DMS114 treated with DMSO at 0.1 percent for 48 hours (cell line): ENCODE measurements at regions not wholly inside any gene's neighbourhood (a gene's known extent, or its start where the extent isn't known, plus 50 kb on each side); places are given as distances from the start of the nearest gene placed in this dataset.

Experiments used
- DNase-seq: peaks from one replicate; lab custom pipeline; 2025; ENCODE audit not compliant: unreplicated experiment; lab: John Stamatoyannopoulos, UW

DNA sequence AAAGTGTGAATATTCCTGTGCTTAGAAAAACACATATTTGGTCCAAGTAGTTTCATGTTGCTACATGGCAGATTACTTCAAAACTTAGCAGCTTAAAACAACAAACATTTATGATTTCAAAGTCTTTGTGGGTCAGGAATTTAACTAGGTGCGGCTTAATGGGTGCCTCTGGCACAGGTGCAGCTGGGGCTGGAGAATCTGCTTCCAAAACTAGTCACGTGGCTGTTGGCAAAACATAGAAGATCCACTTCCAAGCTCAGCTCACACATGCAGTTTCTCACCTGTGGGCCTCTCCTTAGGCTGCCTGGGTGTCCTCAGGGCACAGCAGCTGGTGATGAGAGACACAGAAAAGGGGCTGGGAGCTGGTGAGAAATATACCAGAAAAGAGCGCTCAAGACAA, 263.4 kb downstream of the TTLL7 start:
- no peak for DNase-seq

DNA sequence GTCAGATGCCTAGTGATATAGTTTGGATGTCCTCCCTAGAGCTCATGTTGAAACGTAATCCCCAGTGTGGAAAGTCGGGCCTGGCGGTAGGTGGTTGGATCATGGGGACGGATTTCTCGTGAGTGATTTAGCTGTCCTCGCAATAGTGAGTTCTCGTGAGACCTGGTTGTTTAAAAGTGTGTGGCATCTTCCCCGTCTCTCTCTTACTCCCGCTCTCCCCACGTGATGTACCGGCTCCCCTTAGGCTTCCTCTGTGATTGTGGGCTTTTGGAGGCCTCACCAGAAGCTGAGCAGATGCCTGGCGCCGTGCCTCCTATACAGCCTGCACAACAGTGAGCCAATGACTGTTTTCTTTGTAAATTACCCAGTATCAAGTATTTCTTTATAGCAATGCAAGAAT, 264.5 kb downstream of the TTLL7 start:
- no peak for DNase-seq

DNA sequence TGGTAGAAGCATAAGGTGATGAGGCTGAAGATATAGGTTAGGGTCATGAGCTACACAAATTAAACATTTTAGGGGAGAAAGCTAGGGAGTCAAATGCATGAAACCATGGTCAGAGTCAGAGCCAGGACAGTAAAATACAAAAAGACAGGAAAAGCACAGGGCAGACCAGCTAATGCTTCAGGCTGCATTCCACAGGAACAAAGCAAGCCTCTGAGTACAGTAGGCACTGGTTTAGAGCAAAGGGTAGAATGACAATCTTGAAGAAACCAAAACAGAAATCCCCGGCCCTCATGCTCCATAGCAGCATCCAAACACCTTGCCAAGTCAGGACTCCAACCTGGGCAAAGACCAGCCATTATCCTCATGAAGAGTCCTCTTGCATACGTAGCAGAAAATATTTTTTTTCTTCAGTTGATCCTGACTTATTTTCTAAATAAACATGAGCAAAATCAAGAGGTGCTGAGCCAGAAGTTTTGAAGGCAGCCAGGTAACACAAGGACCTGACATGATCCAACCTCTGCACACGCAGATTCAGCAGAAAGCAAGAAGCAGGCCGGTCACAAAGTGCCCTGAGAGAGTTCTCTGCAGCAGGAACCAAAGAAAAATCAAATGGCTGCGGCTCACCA, 273.1 kb downstream of the TTLL7 start:
- DNase-seq = no peak

DNA sequence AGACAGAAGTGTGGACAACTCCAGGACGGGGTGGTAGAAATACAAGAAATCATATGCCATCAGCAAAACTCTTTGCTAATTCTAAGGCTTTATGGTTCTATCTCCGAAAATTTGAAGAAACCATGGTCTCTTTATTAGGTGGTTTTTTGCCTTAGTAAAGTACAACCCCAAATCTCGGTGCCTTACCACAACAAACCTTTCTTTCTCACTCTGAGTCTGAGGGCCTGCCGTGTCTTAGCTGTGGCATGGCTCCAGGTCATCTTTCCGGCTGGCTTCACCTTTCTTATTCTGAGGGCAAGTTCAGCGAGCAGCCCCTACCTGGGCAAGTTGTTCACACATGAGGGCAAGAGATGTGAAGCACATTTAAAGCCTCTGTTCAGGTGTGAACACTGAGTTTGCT, 280.6 kb downstream of the TTLL7 start:
- no peak for DNase-seq

DNA sequence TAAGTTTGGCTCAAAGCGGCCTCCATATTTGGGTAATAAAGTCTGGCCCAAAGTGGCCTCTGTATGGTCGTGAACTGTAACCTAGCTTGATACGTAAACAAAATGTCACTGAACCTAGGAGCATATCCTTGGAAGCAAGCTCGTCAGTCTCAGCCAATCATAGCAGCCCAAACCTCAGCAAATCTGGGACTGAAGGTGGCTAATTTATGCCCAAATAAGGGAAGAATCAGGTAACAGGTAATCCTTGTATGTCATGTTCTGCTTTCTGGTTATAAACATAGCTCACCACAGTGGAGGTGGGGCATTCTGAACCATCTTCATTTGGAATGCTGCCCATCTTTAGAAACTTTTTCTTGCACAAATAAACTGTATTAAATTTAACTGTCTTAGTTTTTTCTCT, 281.1 kb downstream of the TTLL7 start:
- DNase-seq = no peak

DNA sequence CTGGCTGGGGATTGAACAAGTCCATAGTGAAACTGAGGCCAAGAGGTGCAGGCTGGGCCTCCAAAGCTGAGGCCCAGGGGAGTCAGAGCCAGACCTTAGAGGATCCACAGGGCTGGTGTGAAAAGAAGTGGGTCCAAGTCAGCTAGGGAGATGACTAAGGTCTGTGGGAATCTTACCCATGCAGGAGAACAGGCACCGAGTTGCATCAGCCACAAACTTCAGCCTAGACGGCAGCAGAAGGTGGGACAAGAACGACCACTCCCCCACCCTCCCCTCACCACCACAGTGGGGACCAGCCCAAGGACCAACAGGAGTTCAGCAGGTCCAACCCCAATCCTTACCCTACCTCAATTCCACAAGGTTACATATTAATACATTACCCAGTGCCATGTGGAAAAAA, 282.3 kb downstream of the TTLL7 start:
- no peak for DNase-seq

DNA sequence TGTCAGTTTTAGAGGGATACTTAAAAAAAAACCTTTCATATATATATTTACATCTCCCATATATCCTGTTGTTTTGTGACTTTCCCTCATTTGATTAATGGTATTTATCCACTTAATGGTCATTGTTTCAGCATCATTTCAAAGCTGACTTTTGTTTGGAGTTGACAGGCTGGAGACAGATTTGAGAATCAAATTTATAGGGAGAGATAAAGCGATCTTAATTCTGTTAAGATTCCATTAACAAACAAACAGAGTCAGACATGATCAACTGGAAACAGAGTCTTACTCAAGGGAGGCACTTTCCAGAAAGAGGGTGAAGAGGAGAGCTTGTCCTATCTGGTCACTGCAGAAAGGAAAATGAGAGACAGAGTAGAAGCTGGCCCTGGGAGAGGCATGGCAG, 283.4 kb downstream of the TTLL7 start:
- DNase-seq = no peak

DNA sequence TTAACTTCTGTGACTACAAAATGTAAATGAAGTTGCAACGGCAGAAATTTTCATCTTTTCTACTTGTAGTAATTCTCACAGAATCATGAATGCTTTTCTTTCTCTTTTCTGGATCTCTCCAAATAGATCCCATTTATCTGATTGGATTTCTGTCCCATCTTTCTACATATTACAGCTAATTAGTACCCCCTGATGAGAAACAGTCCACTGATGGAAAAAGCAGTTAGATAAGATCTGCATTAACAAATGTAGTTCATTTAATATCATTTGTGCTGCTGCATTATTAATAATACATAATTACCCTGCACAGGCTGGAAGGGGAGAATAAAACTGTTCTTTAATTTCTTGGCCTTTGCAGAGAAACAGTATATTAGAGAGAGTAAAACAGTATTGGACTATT, 289.3 kb downstream of the TTLL7 start:
- DNase-seq = no peak

DNA sequence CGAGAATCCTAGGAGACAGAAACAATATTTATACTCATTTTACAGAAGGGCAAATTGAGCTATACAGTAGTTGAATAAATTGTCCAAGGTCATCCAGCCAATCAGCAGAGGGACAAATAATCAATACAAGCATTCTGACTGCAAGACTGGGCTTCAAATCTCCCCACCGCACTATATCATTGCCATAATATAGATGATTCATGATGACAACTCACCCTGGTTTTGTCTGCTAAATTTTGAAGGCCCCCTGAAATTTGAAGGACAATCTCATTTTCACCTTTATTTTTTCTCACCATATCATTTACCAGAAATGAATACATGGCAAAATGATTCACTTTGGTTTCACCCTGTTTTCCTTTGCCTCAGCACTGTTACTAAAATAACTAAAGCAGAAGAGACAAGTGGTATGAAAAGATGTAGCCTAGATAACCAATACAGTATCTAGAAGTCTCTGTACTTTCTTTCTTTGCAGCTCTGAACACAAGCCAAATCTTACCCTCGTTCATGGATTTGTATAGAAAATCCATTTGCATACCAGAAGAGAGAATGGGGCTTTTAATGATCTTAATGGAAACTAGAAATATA, 292.5 kb downstream of the TTLL7 start:
- DNase-seq = no peak

DNA sequence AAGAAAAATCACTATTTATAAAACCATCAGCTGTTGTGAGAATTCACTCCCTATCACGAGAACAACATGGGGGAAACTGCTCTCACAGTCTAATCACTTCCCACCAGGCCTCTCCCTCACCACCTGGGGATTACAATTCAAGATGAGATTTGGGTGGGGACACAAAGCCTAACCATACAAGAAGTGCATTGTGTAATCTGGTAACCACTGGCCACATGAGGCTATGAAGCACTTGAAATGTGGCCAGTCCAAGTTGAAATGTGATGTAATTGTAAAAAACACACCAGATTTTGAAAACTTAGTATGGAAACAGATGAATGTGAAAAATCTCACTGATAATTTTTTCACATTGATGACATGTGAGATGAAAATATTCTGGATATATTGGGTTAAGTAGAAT, 293.8 kb downstream of the TTLL7 start:
- no peak for DNase-seq

DNA sequence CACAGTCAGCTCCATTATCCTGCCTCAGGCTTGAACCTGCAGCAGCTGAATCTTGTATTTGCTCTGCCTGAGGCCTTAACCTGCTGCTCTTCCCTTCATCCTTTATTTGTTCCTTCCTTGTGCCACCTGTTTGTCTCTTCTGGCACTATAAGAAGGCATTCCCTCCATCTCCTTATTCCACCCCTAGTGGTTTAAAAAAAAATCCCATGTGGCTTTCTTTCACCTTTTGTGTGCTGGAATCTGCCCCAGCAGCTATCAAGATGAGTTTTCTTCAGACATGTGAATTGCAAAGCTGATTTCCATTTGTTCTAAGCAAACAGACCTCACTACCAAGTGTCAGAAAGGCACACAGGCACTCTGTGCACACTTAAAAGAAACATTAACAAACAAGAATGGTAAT, 294.6 kb downstream of the TTLL7 start:
- DNase-seq = no peak

DNA sequence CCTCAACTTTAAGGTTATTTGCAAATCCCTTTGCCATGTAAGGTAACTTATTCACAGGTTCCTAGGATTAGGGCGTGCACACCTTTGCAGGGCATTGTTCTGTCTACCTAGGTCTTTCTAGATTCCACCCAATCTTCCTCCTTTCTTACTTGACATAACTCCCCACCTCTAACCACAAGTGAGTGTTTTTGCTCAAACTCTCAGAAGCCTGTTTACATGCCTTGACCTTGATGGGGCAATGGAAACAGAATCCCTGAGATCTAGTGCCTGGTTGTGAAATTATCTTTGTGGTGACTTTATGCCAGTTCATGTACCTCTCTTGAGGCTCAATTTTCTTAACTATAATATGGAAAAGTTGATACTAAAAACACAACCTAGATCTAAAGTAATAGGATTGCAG, 296.6 kb downstream of the TTLL7 start:
- no peak for DNase-seq

DNA sequence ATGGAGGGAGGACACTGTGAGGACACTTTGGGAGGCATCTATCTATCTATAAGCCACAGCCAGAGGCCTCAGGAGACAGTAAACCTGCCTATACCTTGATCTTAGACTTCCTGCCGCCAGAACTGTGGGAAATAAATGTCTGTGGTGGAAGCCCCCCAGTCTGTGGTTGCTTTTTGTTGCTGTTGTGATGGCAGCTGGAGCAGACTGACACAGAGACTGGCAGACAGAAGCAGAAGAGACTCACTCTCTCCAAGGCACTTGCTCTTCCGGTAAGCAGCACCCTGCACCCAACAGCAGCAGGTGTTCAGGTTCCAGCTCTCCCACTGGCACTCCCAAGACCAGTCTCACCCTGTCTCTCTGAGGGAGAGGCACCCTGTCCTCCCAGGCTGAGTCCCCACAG, 297.6 kb downstream of the TTLL7 start:
- no peak for DNase-seq

DNA sequence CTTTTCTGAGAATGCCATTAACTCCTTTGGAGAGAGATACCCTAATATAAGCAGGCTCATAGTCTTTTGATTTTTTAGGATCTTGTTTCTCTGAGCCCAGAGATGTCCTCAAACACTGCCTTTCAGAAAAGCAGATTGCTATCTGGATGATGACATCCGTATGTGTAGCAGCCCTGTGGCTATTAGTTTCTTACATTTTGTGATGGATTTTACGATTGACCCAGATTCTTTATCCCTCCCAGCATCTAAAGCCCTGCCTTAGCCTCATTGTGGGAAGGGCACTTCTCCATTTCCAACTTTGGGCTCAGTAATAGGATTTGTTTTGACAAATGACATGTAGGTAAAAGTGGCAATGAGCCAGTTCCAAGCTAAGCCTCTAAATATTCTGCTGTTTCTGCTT, 300.3 kb downstream of the TTLL7 start:
- DNase-seq = no peak

DNA sequence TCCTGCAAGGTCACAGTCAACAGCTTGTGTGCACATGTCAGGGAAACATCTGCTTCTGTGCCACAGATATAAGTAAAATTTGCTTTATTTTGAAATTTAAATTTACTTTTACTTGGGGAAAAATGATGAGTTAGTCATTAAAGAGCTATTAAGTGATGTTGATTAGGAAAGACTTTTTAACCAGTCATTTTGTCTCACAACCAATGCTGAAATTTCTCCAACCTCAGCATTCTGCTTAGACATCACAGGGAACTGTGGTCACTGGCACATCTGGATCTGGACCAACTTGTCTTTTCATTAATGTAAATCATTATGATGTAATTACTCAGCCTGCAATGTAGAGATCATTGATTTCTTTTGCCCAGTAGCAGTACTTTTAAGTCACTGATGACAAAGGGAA, 301.0 kb downstream of the TTLL7 start:
- DNase-seq = no peak

DNA sequence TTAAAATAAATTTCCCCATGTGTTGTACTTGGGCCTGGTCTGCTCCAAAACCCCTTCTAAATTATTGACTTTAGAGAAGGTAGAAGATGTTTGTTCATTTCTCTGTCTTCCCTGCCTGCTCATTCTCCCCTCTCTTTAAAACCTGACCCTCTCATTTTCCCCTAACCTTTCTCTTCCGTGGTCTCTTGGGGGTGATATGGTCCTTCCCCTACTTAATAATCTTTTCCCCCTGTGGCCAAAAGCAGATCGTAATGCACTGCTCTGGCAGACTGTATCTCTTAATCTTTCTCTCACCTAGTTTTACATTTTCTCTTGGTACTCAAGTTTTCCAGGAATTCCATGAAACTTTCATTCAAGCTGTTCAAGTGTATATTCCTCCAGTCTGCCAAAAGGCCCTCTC, 301.7 kb downstream of the TTLL7 start:
- DNase-seq = no peak

DNA sequence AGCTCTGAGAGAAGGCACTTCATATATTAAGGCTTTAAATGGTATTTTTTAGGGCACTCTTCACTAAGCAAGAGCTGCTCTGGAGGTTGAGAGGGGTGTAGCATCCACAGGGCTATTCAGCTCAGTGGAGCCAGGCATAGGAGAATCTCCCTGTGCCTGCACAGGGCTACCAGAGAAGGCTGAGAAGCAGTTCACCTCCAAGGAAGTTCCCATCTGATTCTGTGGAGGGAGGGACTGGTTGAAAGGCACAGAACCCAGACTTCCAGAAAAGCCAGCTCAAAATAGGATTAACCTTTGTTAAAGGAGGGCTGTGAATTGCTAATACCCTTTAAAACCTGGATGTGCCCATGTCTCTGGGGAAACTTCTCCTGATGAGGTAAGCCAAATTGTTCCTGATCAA, 304.5 kb downstream of the TTLL7 start:
- no peak for DNase-seq

DNA sequence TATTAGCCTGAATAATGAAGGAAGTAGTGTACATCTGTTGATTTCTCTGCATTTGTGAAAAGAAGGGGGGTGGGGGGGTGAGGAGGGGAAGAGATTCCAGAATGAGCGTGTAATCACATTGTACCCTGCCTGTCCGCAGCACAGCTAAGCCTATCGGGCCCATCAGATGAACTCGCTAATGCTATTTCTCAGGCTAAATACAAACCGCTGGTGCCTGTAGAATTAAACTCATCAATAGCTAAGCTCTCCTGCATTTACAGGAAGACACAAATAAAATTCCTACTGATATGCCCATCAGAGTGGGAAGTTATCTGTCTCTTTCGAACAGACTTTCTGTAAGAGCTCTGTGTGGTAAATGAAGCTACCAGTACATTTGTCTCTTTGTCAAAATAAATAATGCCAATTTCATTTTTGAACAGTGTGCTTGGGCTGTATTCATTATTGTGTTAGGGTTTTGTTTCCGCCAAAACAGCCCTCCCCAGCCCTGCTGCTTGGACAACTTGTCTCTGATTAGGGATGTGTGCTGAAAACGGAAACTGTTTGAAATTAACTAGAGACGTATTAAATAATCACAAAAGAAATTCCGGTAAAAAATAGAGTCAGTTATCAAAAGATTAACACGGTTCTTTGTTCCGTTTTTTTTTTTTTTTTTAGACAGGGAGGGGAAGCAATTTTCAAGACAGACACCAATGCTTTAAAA, 305.4 kb downstream of the TTLL7 start:
- DNase-seq = no peak

DNA sequence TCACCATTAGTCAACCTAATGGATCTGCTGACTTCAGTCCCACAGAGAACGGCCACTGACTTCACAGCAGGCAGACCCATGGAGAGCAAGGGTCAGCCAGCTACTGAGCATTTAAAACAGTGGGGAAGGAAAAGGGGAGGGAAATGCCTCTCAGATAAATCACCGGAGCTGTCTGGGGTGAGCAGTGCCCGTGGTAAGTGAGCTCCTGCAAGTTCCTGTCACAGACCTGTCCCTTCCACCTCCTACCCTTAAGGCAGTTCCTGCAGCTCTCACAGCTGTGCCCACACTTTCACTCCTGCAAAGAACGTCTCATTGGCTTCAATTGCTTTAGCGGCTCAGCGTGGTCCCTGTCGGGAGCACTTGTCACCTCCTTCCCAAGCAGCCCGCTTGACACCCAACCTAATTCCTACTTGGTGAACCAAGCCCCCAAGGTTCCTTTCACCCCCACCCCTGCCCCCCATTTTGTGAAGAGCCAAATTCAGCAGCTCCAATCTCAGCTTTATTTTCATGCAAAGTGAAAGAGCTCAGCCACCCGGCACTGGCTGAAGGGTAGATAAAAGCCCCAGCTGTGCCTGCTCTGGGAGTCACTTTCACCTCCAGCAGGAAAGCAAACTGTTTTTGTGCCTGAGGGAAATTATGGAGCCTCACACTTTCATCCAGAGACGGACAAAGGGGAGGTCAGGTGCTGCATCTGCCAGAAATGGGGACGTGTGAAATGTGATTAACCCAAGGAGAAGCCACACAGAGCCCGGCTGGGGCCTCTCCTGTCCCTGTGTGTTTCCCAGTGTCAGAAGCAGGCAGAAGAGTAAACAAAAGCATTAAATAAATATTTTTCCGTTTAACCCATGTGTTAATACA, 306.2 kb downstream of the TTLL7 start:
- no peak for DNase-seq

DNA sequence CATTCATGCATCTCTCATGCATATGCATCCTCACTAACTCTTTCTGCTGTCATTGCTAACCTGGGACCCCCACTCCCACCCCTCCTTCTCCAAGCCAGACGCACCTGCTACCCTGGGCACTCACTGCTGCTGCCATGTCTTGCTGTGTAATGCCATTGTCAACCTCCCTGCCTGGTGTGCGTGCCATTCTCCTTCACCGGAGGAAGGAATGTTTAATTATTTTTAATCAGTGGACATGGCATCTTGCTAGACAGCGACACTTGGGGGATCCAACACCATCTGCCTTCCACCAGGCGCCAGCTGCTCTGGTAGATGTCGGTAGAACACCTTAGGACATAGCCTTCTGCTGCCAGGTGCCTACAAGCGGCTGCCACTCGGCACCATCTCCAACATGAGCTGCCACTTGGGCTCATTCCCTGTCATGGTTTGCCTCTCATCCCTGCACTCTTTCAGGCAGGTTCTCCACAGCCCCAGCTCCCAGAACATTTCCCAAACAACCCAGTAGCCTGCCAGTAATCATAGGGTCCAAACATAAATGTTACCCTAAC, 306.9 kb downstream of the TTLL7 start:
- DNase-seq = no peak
